GM18858 (cell line): ENCODE measurements at regions not wholly inside any gene's neighbourhood (a gene's known extent, or its start where the extent isn't known, plus 50 kb on each side); places are given as distances from the start of the nearest gene placed in this dataset.

Experiments used
- ATAC-seq: cut with Tn5 transposase; IDR thresholded peaks from one replicate; pipeline ENCODE4 v1.9.1; 2021; ENCODE audit not compliant: unreplicated experiment

DNA sequence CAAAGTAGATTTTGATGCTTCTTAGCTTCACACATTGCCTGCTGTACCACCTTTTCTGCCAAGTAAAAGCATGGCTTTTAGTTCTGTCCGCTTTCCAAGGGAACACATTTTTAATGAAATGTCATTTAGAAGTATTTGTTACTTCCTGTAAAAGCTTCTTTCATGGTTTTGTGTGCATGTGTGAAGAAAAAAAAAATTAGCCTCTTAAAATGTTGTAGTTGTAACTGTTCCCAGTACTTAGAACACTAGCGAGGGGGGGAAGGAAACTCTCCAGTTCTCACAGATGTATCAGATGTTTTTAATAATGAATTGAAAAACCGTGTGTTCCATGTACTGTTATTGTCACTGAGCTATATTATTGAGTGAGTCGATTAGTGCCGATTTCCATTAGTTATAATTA is 568.3 kb upstream of the ADGRL2 start:
- no peak for ATAC-seq

- ATAC-seq, result no peak
These were observed 569.0 kb upstream of the ADGRL2 start for GRCh38 chr1:81231729-81232038.

- ATAC-seq, result no peak
These were observed 569.6 kb upstream of the ADGRL2 start for GRCh38 chr1:81230983-81231728.

DNA sequence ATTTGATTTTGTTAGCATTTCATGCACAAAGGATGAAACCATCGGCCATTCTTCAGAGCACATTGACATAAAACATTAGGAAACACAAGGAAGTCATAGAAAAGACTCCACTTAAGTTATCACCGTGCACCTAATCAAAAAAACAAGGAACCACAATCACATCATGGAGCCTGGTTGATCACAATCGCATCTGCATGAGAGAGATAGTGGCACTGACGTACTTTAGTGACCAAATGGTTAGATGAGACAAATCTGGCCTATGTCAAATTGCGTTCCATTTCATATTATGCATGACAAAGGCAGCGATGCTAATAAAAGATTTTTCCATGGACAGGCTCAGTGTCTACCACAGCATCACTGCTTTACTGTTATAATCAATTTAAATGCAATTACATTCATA is 571.8 kb upstream of the ADGRL2 start:
- ATAC-seq, result no peak

DNA sequence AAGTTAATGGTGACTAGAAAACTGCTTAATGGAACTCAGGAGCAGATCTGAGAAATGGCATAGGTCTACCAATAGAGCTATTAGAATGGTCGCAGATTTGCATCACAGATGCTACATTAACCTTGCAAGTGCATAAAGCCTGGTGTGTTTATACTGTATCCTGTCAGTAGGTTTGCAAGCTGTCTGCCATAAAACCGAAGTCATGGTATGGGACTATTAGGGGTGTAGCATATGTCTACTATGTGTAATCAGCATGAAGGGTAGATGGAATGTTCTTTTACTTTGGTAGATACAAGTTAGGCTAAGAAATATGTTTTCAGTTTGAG is 574.2 kb upstream of the ADGRL2 start:
- ATAC-seq, result no peak

DNA sequence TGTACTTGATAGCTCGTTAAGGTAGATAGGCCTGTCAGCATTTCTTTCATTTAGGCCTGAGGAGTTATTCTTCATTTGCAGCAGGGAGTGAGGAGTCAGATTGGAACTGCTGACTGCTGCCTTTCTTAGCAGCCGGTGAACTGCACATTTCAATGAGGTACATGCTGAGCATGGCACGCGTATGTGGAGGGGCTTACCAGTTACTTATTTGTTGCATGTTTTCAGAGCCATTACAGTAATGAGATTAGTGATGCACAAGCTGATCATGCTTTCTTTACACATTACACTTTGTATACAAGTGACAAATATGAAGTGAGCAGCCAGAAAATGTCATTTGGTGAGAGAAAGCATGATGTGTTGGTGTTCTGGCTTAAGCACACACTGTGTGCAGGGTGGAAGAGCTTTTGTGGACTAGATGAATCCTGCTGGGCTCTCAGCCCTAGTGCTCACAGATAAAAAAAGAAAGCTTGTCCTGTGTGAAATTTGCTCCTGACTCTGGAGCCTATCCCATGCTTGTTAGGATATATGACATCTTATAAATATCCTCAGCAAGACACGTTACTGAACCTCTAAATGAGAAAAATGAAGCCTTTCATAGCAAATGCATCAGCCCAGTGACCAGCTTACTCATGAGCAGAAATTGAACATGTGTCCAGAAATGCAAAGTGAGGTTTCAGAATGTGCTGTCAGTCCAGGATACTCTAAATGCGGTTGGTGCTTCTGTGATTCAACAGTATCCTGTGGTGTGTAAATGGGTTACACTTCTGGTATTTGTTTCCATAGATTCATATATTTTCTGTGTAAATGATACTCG is 574.7 kb upstream of the ADGRL2 start:
- ATAC-seq, result peak; percentile 90

- ATAC-seq, result no peak
These were observed 576.5 kb upstream of the ADGRL2 start for GRCh38 chr1:81224222-81224621.

DNA sequence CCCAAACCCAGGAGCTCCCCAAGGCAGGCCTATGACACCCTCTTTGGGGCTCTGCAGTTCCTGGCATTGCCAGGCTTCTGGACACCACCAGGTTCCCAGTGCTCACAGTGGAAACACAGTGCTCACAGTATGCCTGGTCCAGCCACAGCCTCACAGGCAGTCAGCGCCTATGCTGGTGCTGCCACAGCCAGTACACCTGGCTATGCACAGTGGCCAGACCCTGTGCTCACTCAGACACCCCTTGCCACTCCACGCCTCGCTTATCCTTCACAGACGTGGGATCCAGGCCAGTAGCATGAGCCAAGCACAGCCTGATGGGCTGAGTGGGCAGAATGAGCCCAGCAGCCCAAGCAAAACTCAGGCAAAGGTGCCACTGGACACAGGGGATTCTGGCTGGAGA is 579.2 kb upstream of the ADGRL2 start:
- no peak for ATAC-seq

DNA sequence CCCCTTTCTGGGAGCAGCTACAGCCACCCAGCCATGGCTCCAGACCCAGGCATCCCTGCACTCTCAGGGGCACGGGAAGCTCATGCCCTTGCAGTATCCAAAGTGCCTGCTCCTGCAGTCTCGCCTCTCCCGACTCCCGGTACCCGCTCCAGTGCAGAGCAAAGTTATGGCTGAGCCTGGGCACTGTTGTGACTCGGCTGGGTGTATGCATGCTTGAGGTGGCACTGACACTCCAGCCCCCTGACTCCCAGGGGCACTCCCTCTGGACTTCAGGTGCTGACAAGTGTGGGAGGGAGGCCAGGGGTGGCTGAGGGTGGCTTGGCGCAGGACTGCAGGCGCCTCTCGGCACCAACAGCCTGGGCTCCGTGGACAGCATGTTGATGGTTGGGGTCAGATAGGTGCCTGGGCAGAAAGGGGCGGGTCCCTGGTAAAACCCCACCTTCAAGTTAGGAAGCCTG is 580.1 kb upstream of the ADGRL2 start:
- no peak for ATAC-seq

GRCh38 chr1:81217058-81217457 is 583.7 kb upstream of the ADGRL2 start:
- no peak for ATAC-seq

DNA sequence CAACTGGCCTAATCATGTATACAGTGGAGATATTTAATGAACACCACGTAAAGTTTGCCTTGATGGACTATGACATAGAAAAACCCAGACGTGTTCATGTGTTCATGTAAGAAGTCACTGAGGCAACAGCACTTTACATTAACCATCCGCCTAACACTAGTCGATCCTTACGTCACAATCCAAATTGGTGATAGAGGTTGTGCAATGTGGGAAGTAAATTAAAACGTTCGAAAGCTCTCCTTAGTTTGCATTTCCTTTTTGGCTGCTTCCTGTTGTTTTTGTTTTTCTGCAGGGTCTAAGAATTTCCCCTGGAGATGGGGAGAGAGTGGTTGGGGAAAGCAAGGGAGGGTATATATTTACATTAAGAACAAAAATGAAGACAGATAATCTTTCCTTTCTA is 587.5 kb upstream of the ADGRL2 start:
- no peak for ATAC-seq

- ATAC-seq, result no peak
These were observed 591.3 kb upstream of the ADGRL2 start for GRCh38 chr1:81209461-81209860.

GRCh38 chr1:81208441-81208840 is 592.3 kb upstream of the ADGRL2 start:
- no peak for ATAC-seq

GRCh38 chr1:81205956-81206355 is 594.8 kb upstream of the ADGRL2 start:
- no peak for ATAC-seq

DNA sequence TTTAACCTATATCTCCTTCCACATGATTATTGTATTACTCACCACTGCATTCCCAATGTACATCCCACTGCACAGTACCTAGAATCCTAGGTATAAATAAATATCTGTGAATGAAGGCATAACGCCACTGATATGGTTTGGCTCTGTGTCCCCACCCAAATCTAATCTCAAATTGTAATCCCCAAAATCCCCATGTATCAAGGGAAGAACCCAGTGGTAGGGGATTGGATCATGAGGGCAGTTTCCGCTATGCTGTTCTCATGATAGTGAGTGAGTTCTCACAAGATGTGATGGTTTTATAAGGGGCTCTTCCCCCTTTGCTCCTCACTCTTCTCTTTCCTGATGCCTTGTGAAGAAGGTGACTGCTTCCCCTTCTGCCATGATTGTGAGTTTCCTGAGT is 599.0 kb upstream of the ADGRL2 start:
- no peak for ATAC-seq

GRCh38 chr1:81197591-81197990 is 603.1 kb upstream of the ADGRL2 start:
- no peak for ATAC-seq

- no peak for ATAC-seq
These were observed 607.8 kb upstream of the ADGRL2 start for GRCh38 chr1:81192647-81193642.

- ATAC-seq, result no peak
These were observed 610.7 kb upstream of the ADGRL2 start for GRCh38 chr1:81190003-81190402.

GRCh38 chr1:81187635-81188034 is 613.1 kb upstream of the ADGRL2 start:
- ATAC-seq, result no peak

- ATAC-seq, result no peak
These were observed 614.5 kb upstream of the ADGRL2 start for GRCh38 chr1:81186261-81186660.

GRCh38 chr1:81183553-81183952 is 617.2 kb upstream of the ADGRL2 start:
- no peak for ATAC-seq
